Cardiac septum (tissue), 1 donor: ENCODE measurements at regions not wholly inside any gene's neighbourhood (a gene's known extent, or its start where the extent isn't known, plus 50 kb on each side); places are given as distances from the start of the nearest gene placed in this dataset.

Experiments used
- DNase-seq: peaks from one replicate; pipeline ENCODE4 v3.0.0-alpha.2; 2020; ENCODE audit warnings: low spot score
- intact Hi-C: fragments of 100-400 bp; cut with DNase I; formaldehyde crosslinking; loops from one replicate; pipeline ENCODE4 v1.14.0; 2022
- donor health status: DM: no; HTN: no; CAD: no.

GRCh38 chr4:110933341-110933740 lies 310.5 kb upstream of the PITX2 start:
- intact Hi-C loops: no loop called here
- no peak for DNase-seq

DNA sequence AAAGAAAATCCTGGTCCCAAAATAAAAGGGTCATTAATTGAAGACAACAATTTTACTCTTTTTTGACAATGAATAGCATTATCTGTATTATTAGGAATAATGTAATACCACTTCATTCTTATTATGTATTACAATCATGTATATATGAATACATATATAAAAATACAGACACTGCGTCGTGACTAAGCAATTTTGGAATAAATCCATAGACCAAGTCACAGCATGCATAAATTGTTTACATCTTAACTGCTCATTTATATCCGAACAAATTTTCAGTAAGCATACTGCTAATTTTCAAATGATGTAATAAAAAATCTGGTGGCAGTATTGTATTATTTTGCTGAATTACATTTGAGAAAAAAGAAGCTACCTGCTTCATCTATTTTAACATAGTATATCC lies 321.6 kb upstream of the PITX2 start:
- intact Hi-C loops: no loop called here
- no peak for DNase-seq

DNA sequence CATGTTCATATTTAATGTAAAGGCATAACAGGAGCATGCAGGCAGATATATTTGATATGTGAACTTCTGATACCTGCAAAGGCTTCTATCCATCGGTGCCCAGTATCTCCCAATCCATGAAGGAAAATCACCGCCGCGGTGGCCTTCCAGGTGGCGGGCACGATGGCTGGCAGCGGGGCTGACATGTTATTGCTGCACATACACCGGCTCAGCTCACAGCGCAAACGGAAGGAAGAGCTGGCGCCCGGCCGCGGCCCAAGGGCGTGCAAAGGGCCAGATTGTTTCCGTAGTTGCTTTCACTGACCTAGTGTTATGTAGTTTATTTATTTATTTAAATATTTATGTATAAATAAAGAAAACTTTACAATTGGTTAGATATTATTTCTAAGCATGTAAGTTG lies 322.7 kb upstream of the PITX2 start:
- intact Hi-C loops: no loop called here
- DNase-seq: no peak

GRCh38 chr4:110949542-110949941 lies 326.7 kb upstream of the PITX2 start:
- DNase-seq: no peak
- intact Hi-C loops: no loop called here

DNA sequence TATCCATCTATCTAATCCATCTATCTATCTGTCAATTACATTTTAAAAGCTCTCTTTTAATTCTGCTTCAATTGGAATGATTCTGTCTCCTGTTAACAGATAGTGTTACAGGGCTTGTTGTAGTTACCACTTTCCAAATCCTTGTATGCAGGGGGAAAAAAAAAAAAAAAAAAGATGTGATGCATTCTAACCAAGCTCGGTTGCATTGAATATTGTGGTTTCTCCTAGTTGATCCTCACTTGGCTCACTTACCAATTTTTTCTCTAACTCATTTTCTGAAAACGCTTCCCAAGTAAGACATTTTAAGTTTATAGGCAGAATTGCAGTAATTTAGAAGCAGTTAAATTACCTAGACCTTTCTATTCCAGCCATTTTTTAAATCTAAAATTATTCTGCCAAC lies 327.9 kb upstream of the PITX2 start:
- intact Hi-C loops: no loop called here
- no peak for DNase-seq

DNA sequence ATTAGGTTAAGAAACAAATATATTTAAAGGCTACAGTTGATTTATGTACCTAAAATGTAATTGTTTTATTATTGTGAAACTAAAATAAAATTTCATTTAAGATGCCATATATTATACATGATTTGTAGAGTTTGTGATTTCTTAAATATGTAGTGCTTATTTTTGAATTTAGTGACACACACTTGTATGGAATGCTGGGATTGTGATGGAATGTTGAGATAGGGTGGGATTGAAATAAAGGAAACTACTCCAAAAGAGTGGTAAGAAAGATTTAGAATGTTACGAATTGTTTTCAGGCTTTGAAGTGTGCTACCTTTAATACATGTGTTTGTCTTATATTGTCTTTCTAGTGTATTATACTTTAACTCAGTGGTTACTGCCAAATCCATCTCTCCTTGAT lies 330.3 kb upstream of the PITX2 start:
- intact Hi-C loops: no loop called here
- DNase-seq: no peak

DNA sequence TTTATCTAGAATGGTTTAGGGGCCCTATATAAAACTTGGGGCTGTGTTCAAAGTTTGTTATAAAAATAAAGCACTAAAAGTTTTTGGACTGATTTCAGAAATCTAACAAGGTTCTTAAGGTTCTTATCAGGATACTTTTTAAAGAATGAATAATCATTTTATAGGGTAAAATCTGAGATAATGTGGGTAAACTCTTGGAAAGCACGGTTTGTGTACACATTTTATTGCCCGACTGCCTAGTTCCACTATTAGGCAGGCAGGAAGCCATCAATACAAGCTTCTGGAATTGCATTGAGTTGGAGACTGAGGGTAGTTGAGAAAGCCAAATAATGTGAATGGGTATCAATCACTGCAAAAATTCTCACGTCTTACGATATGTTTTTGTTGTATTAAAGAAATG lies 331.0 kb upstream of the PITX2 start:
- no peak for DNase-seq
- intact Hi-C loops: no loop called here

DNA sequence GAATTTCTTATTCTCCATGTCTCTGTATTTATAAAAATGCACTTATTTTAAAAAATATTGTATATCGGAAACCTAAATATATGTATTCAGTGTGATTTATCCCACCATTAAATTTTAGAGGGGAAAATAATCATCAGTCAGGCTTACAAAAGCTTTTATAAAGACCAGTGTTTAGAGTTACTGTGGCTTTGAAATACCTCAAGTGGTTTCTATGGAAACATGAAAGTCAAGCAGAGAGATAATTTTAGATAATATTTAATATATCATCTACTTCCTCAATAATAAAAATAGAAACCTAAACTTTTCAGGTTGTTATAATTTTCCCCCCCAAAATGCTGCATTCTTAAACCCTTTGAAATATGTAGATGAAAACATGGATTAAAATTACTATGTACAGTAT lies 332.9 kb upstream of the PITX2 start:
- DNase-seq: no peak
- intact Hi-C loops: loop anchor here (5.0 kb wide), 1 partner anchor 323 kb away; no protein-coding TSS in a partner anchor

DNA sequence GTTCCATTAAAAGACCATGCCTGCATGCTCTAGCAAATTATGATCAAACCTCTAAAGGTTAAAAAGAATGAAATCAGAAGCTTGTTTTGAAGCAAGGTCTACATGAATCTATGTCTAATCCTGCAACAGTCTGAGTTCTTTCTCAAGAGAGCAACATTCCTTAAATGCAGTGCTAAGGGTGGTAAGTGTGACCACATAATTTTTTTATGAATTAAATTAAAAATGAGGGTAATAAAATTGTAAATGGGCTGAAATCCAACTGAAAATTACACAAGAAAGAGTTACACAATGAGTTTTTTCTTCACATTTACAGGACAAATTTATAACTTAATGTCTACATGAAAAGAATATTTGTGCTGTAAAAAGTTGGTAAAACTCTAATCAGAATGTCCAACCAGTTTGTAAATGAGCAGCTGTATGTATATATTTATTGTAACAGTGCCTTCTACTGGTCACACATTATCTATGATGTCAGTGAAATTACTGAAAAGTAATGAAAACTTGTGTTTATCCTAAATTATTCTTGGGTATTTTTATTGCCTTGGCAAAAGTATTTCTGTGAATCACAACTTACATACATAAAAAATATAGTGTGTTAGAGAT lies 336.3 kb upstream of the PITX2 start:
- intact Hi-C loops: loop anchor here (5.0 kb wide), 1 partner anchor 327 kb away; no protein-coding TSS in a partner anchor
- DNase-seq: no peak

GRCh38 chr4:110961066-110961465 lies 338.2 kb upstream of the PITX2 start:
- intact Hi-C loops: no loop called here
- no peak for DNase-seq

- intact Hi-C loops: no loop called here
- DNase-seq: no peak
These were observed 339.7 kb upstream of the PITX2 start for GRCh38 chr4:110962616-110963015.

- intact Hi-C loops: no loop called here
These were observed 340.9 kb upstream of the PITX2 start for GRCh38 chr4:110963662-110964280.

DNA sequence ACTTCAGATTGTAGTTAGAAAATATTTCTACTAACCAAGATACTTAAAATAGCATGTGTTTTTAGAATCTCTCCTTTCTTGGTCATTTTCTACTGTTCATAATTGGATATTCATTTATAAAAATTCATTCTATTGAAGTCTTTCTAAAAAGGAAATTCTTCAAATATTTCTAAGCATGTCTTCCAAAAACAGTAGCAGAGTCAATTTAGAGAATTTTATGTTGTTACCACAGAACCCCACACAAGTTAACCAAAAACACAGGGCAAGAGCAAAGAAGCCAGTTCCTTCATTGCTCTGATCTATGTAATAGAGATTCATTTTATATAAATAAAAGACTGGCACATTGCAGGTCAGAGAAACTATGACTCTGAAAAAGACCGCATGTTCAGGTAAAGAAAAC lies 345.1 kb upstream of the PITX2 start:
- no peak for DNase-seq
- intact Hi-C loops: no loop called here

More at GRCh38 chr4:110963662-110964280, 340.9 kb upstream of the PITX2 start:
- DNase-seq: no peak

DNA sequence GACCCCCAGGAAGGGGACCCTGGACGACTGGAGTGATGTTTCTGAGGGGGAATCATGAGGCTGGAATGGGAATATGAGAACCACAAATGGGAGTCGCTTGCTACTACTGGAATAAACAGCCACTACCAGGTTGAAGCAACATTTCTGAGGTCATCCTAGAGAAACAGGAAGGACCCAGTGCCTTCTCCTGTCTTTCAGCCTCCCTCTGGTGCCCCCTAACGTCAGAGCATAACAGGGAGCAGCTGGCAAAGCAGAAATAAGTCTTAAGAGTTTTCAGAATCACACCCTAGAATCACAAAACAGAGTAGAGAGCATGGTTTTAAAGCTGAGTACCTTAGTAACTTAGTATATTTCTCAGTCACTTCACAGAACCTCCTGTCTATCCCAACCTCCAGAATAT lies 347.8 kb upstream of the PITX2 start:
- intact Hi-C loops: no loop called here
- DNase-seq: no peak

DNA sequence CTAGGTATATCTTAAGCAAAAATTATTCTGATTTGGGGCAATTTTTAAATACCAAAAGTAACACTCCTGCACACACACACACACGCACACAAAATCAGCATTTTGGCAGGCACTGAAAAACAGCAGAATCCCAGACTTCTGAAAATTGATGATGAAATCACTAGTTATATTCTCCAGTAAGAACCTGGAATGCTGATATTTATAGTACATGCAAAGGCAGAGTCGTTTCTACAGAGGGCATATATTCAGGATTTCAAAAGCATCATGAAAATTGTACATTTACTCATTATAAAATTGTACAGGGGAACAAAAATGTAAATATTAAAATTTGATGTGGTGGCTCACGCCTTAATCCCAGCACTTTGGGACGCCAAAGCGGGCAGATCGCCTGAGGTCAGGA lies 352.5 kb upstream of the PITX2 start:
- DNase-seq: no peak
- intact Hi-C loops: no loop called here

DNA sequence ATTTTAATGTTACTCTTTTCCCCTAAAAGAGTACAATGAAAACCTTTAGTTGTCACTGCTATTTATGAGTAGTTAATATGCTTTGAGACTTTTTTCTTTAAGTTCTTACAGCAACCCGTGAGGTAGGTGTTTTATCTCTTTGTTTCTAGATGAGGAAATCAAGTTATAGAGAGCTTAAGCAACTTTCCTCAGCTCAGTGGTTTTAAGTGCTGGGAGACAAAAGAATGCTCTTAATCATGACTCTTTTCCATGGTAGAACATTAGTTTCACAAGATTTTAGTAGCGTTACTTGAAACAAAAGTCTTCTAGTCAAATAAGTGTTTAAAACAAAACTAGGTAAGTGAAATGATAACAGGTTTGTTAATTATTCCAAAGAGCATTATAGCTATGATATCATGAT lies 354.7 kb upstream of the PITX2 start:
- no peak for DNase-seq
- intact Hi-C loops: no loop called here

DNA sequence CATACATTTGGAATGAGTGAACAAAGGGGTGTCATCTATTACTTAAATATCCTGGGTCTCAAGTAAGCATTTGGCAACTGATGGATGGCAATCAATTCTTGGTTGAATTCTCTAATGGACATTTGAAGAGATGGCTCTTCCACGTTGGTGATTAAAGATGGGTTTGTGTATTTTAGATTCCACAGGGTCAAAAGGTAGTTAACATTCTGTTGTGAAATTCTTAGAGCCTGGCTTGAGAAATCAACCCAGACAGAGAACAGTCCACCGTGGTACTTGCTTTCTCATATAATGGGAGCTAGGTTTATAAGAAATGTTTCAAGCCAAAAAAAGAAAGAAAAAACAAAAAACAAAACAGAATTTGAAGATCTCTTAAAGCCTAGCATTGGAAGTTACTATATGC lies 355.9 kb upstream of the PITX2 start:
- intact Hi-C loops: no loop called here
- DNase-seq: no peak

DNA sequence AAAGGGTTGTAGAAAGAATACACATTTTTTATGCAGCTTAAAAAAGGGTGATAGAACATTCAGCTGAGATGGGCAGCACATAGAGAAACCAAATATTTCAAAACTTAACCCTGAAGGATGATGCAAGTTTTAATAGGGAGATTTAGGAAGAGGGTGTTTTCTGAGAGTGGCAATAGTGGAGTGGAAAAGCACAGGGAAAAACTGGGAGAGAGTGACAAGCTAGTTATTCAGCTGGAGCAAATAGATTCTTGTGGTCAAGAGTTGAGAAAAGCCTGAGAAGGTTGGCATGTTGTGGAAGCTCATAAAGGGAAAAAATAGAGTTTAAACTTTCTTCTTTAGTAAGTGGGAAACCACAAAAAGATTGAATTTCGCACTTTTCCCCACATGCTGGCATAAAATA lies 359.6 kb upstream of the PITX2 start:
- DNase-seq: no peak
- intact Hi-C loops: no loop called here

GRCh38 chr4:110988722-110989121 lies 365.8 kb upstream of the PITX2 start:
- intact Hi-C loops: no loop called here
- no peak for DNase-seq

GRCh38 chr4:110989125-110989524 lies 366.2 kb upstream of the PITX2 start:
- no peak for DNase-seq
- intact Hi-C loops: no loop called here

- intact Hi-C loops: no loop called here
- no peak for DNase-seq
These were observed 371.9 kb upstream of the PITX2 start for GRCh38 chr4:110994781-110995180.

DNA sequence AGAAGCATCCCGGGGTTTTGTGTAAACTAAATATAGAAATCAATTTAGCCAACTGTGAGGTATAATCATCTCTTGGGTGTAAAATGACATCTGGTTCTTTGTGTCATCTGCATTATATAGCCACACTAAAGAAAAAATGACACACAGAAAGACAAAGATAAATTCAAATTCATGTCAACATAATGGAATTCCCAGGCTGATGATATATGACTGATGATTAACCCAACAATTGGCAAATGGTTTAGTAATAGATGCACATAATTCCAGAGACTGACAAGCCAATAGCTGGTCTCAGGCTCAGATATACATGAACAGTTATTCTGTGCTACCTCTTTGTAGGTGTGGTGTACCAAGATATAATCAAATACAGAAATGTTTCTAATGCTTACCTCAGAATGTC lies 375.4 kb upstream of the PITX2 start:
- intact Hi-C loops: no loop called here
- no peak for DNase-seq
